ENCODE measurements at regions not wholly inside any gene's neighbourhood (a gene's known extent, or its start where the extent isn't known, plus 50 kb on each side); places are given as distances from the start of the nearest gene placed in this dataset.
"Not testable (repeated sequence)": the region's sequence is repeated elsewhere in the genome, so short reads cannot be mapped to it uniquely, and the experiment has no call there.

- DNase-seq (ENCODE audit: extremely low read depth, low read depth): no peak
Measured at GRCh38 chr2:106293271-106293783, 99.2 kb upstream of the UXS1 start.

GRCh38 chr2:106292627-106293026 is 98.5 kb upstream of the UXS1 start:
- no peak for DNase-seq (ENCODE audit: extremely low read depth, low read depth)

- no peak for DNase-seq (ENCODE audit: extremely low read depth, low read depth)
Measured at GRCh38 chr2:106288873-106289272, 94.8 kb upstream of the UXS1 start.

- no peak for DNase-seq (ENCODE audit: extremely low read depth, low read depth)
Measured at GRCh38 chr2:106285237-106285829, 91.2 kb upstream of the UXS1 start.

- DNase-seq (ENCODE audit: extremely low read depth, low read depth): no peak
Measured at GRCh38 chr2:106284691-106285202, 90.6 kb upstream of the UXS1 start.

GRCh38 chr2:106284255-106284654 is 90.2 kb upstream of the UXS1 start:
- no peak for DNase-seq (ENCODE audit: extremely low read depth, low read depth)

- not testable (repeated sequence) for DNase-seq (ENCODE audit: extremely low read depth, low read depth)
Measured at GRCh38 chr2:106283228-106284152, 89.4 kb upstream of the UXS1 start.

- DNase-seq (ENCODE audit: extremely low read depth, low read depth): no peak
Measured at GRCh38 chr2:106282462-106283170, 88.5 kb upstream of the UXS1 start.

- DNase-seq (ENCODE audit: extremely low read depth, low read depth): not testable (repeated sequence)
Measured at GRCh38 chr2:106281907-106282430, 87.9 kb upstream of the UXS1 start.

GRCh38 chr2:106280722-106281446 is 86.8 kb upstream of the UXS1 start:
- DNase-seq (ENCODE audit: extremely low read depth, low read depth): no peak

- DNase-seq (ENCODE audit: extremely low read depth, low read depth): no peak
Measured at GRCh38 chr2:106280224-106280623, 86.1 kb upstream of the UXS1 start.

GRCh38 chr2:106278112-106278876 is 84.2 kb upstream of the UXS1 start:
- no peak for DNase-seq (ENCODE audit: extremely low read depth, low read depth)

- no peak for DNase-seq (ENCODE audit: extremely low read depth, low read depth)
Measured at GRCh38 chr2:106277426-106277825, 83.3 kb upstream of the UXS1 start.

GRCh38 chr2:106275971-106276370 is 81.9 kb upstream of the UXS1 start:
- DNase-seq (ENCODE audit: extremely low read depth, low read depth): no peak

GRCh38 chr2:106274668-106275067 is 80.6 kb upstream of the UXS1 start:
- DNase-seq (ENCODE audit: extremely low read depth, low read depth): no peak

- DNase-seq (ENCODE audit: extremely low read depth, low read depth): no peak
Measured at GRCh38 chr2:106272216-106272807, 78.2 kb upstream of the UXS1 start.

GRCh38 chr2:106270471-106270891 is 76.4 kb upstream of the UXS1 start:
- DNase-seq (ENCODE audit: extremely low read depth, low read depth): no peak

- DNase-seq (ENCODE audit: extremely low read depth, low read depth): peak; percentile 30
Measured at GRCh38 chr2:106269591-106270291, 75.6 kb upstream of the UXS1 start.
